ENCODE measurements at regions not wholly inside any gene's neighbourhood (a gene's known extent, or its start where the extent isn't known, plus 50 kb on each side); places are given as distances from the start of the nearest gene placed in this dataset.

DNA sequence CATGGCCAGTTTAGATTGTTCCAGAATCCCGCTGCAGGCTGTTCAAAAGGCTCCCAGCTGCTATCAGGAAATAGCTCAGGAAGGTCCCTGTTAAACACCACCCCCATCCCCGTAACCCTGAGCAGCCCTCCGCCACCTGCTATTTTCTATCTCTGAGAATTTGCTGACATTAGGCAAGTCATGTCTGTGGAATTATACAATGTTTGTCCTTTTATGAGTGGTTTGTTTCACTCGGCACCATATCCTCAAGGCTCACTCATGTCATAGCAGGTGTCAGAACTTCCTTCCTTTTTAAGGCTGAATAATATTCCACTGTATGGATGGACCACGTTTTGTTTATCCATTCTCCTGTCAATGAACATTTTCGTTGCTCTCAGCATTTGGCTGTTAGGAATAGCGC lies 164.3 kb upstream of the FOXF1 start:
- Histone ChIP-seq H3K27ac (no peak overlapping the region), H3K79me2 (ENCODE audit: low read depth) (no peaks in the 10 kb centered on the region), H2AFZ (replicated peaks) (no peak overlapping the region), H3K36me3 (no peaks in the 10 kb centered on the region), H4K20me1 (ENCODE audit: low read depth) (peaks cover 4% of the 10 kb centered on the region), H3F3A (ENCODE audit: low read depth) (no peaks in the 10 kb centered on the region), H3K27me3 (peaks cover 61% of the 10 kb centered on the region), H3K4me3 (no peak overlapping the region), H3K9me3 (ENCODE audit: low read depth) (no peaks in the 10 kb centered on the region), H3K9ac (no peak overlapping the region), H3K4me1 (peaks cover 5% of the 10 kb centered on the region), H3K4me2 (no peak overlapping the region)
- Mint-ChIP-seq H3K27me3 (ENCODE audit: insufficient read depth, low read depth) (peaks cover 26% of the 10 kb centered on the region), H3K36me3 (no peaks in the 10 kb centered on the region), H3K9me3 (peaks cover 2% of the 10 kb centered on the region), H3K4me3 (no peak overlapping the region), H3K27ac (no peak overlapping the region), H3K4me1 (peaks cover 34% of the 10 kb centered on the region)
- DNase-seq (ENCODE audit: low spot score): no peak
- no peak for TF ChIP-seq EZH2phosphoT487 (IDR thresholded peaks at IDR 0.05)
- no peak for TF ChIP-seq CTCF (IDR thresholded peaks at IDR 0.05)
- no peak for TF ChIP-seq EZH2 (IDR thresholded peaks at IDR 0.05)

DNA sequence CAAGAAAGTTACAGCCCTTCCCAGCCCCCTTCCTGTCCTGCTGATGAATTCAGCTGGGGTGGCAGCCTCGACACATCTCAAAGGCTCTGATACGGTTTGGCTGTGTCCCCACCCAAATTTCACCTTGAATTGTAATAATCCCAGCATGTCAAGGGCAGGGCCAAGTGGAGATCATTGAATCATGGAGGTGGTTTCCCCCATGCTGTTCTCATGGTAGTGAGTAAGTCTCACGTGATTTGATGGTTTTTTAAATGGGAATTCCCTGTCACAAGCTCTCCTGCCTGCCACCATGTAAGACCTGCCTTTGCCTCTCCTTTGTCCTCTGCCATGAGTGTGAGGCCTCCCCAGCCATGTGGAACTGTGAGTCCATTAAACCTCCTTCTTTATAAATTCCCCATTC lies 163.2 kb upstream of the FOXF1 start:
- H3K4me3 Mint-ChIP-seq: no peak overlapping the region
- H3K27me3 Mint-ChIP-seq (ENCODE audit: insufficient read depth, low read depth): peaks cover 28% of the 10 kb centered on the region
- H3K27me3 ChIP-seq: peaks cover 51% of the 10 kb centered on the region
- no peak for DNase-seq (ENCODE audit: low spot score)
- H3F3A ChIP-seq (ENCODE audit: low read depth): no peaks in the 10 kb centered on the region
- H3K4me1 Mint-ChIP-seq: peaks cover 36% of the 10 kb centered on the region
- TF ChIP-seq EZH2phosphoT487 (IDR thresholded peaks at IDR 0.05) (no peak), CTCF (IDR thresholded peaks at IDR 0.05) (no peak), EZH2 (IDR thresholded peaks at IDR 0.05) (no peak)
- no peaks in the 10 kb centered on the region for H3K36me3 Mint-ChIP-seq
- no peaks in the 10 kb centered on the region for H3K79me2 ChIP-seq (ENCODE audit: low read depth)
- no peak overlapping the region for H3K4me2 ChIP-seq
- peaks cover 4% of the 10 kb centered on the region for H4K20me1 ChIP-seq (ENCODE audit: low read depth)
- no peak overlapping the region for H3K27ac Mint-ChIP-seq
- no peak overlapping the region for H3K9ac ChIP-seq
- H3K4me1 ChIP-seq: no peaks in the 10 kb centered on the region
- H3K9me3 ChIP-seq (ENCODE audit: low read depth): no peaks in the 10 kb centered on the region
- peaks cover 2% of the 10 kb centered on the region for H3K9me3 Mint-ChIP-seq
- H3K27ac ChIP-seq: no peak overlapping the region
- H2AFZ ChIP-seq (replicated peaks): no peak overlapping the region
- no peak overlapping the region for H3K4me3 ChIP-seq
- no peaks in the 10 kb centered on the region for H3K36me3 ChIP-seq

- Histone ChIP-seq H3K79me2 (ENCODE audit: low read depth) (no peaks in the 10 kb centered on the region), H3K4me2 (no peak overlapping the region), H4K20me1 (ENCODE audit: low read depth) (no peaks in the 10 kb centered on the region), H3K4me1 (no peaks in the 10 kb centered on the region), H3K27me3 (peaks cover 42% of the 10 kb centered on the region), H3K27ac (no peak overlapping the region), H3K9ac (no peak overlapping the region), H2AFZ (replicated peaks) (no peak overlapping the region), H3K9me3 (ENCODE audit: low read depth) (no peaks in the 10 kb centered on the region), H3K4me3 (no peak overlapping the region), H3F3A (ENCODE audit: low read depth) (no peaks in the 10 kb centered on the region), H3K36me3 (no peaks in the 10 kb centered on the region)
- Mint-ChIP-seq H3K9me3 (peaks cover 2% of the 10 kb centered on the region), H3K4me3 (no peak overlapping the region), H3K27me3 (ENCODE audit: insufficient read depth, low read depth) (peaks cover 22% of the 10 kb centered on the region), H3K36me3 (no peaks in the 10 kb centered on the region), H3K27ac (no peak overlapping the region), H3K4me1 (peaks cover 35% of the 10 kb centered on the region)
- no peak for DNase-seq (ENCODE audit: low spot score)
- TF ChIP-seq EZH2phosphoT487 (IDR thresholded peaks at IDR 0.05) (no peak), CTCF (IDR thresholded peaks at IDR 0.05) (no peak), EZH2 (IDR thresholded peaks at IDR 0.05) (no peak)
These were observed 162.3 kb upstream of the FOXF1 start for GRCh38 chr16:86347916-86348555.

Data from neural progenitor cell (in vitro differentiated cells).